K562 (cell line): ENCODE measurements at regions not wholly inside any gene's neighbourhood (a gene's known extent, or its start where the extent isn't known, plus 50 kb on each side); places are given as distances from the start of the nearest gene placed in this dataset.

Experiments used
- ATAC-seq: fragments of 200-7000 bp; cut with Tn5 transposase; 3 replicates; pipeline ENCODE4 v1.9.1; 2020; ENCODE audit warnings: moderate library complexity
- BruUV-seq: library from RNA; stranded (reverse); fragments of 400-500 nt; replicated peaks from 2 replicates; lab custom pipeline; 2021; lab: Mats Ljungman, UMichigan
- CTCF ChIA-PET: fragments of 300-600 bp; formaldehyde crosslinking; extraction: SDS; loops from one replicate; lab custom pipeline; 2021; ENCODE audit warnings: low intra/inter-chr PET ratio; lab: Yijun Ruan, JAX
- POLR2A ChIA-PET: fragments of 300-600, 350-650 bp; sonication (Branson Sonifier 250); formaldehyde crosslinking; extraction: SDS; loops from one replicate; lab custom pipeline; 2021; ENCODE audit warnings: antibody characterized with exemption, inconsistent platforms; lab: Yijun Ruan, JAX
- DNase-seq, 4 experiments: peaks; one replicate each; pipeline versions ENCODE4 v3.0.0 to v3.0.0-alpha.2; 2011 to 2018; ENCODE audit warnings: low spot score in 3 of 4, mixed read lengths in 3 of 4; ENCODE audit errors: extremely low read depth in 1 of 4
- FAIRE-seq: peaks from 2 replicates; lab custom pipeline; 2011; peaks lifted over from hg19 to GRCh38; lab: Jason Lieb, UNC
- H2AFZ ChIP-seq: 2 replicates; pipeline ENCODE4 v1.6.0; 2011; ENCODE audit warnings: low read depth, low read length, control low read depth, inconsistent platforms
- H3K27ac ChIP-seq: fragments of 200-600 bp; 3 replicates; pipeline ENCODE4 v1.8.0; 2011; ENCODE audit warnings: low read depth, mild to moderate bottlenecking, control low read depth, inconsistent platforms, low read length, moderate library complexity, mixed read lengths; ENCODE audit errors: extremely low read depth
- H3K27me3 ChIP-seq, 2 experiments: fragments of 300-600 bp in 1 of 2; 2 replicates in 1 of 2; 3 replicates in 1 of 2; pipeline versions ENCODE4 v1.6.0 to v1.8.0; 2011; ENCODE audit warnings: inconsistent platforms in 2 of 2, low read length in 2 of 2, mild to moderate bottlenecking in 1 of 2, mixed read lengths in 1 of 2, moderate library complexity in 1 of 2; ENCODE audit not compliant: control insufficient read depth in 2 of 2, insufficient read depth in 2 of 2
- H3K36me3 ChIP-seq: fragments of 300-600 bp; 3 replicates; pipeline ENCODE4 v1.8.0; 2011; ENCODE audit warnings: mild to moderate bottlenecking, low read length, inconsistent platforms; ENCODE audit not compliant: control insufficient read depth, insufficient read depth
- H3K4me1 ChIP-seq, 2 experiments: fragments of 200-600 bp in 1 of 2; replicated peaks in 1 of 2; 2 replicates in 1 of 2; 3 replicates in 1 of 2; pipeline versions ENCODE4 v1.5.1 to v1.8.0; 2011; ENCODE audit warnings: inconsistent platforms in 2 of 2, low read length in 2 of 2, mild to moderate bottlenecking in 1 of 2, mixed read lengths in 1 of 2, moderate library complexity in 1 of 2; ENCODE audit not compliant: control insufficient read depth in 2 of 2, insufficient read depth in 2 of 2
- H3K4me2 ChIP-seq: 2 replicates; pipeline ENCODE4 v1.6.1; 2011; ENCODE audit warnings: low read length, control low read depth, inconsistent platforms, mixed read lengths; ENCODE audit not compliant: insufficient read depth
- H3K4me3 ChIP-seq: fragments of 200-600 bp; sonication (generic), shearing (Covaris generic); 2 replicates; pipeline ENCODE4 v1.5.1; 2016; ENCODE audit warnings: control low read depth, inconsistent platforms
- H3K79me2 ChIP-seq: fragments of 200-600 bp; 3 replicates; pipeline ENCODE4 v1.8.0; 2011; ENCODE audit warnings: low read length, inconsistent platforms; ENCODE audit not compliant: control insufficient read depth, insufficient read depth
- H3K9ac ChIP-seq, 2 experiments: 2 replicates each; pipeline versions ENCODE4 v1.6.0 to v1.6.1; 2011; ENCODE audit warnings: low read depth in 2 of 2, low read length in 2 of 2, control low read depth in 1 of 2, inconsistent platforms in 1 of 2, mild to moderate bottlenecking in 1 of 2, mixed read lengths in 1 of 2; ENCODE audit not compliant: insufficient read depth in 1 of 2
- H3K9me1 ChIP-seq: one replicate; pipeline ENCODE4 v1.6.0; 2011; ENCODE audit warnings: inconsistent platforms, mild to moderate bottlenecking, low read length, moderate library complexity; ENCODE audit not compliant: control insufficient read depth, insufficient read depth
- H3K9me3 ChIP-seq: replicated peaks from 2 replicates; pipeline ENCODE4 v1.5.1; 2011; ENCODE audit warnings: low read depth, low read length, inconsistent platforms; ENCODE audit not compliant: control insufficient read depth, insufficient read depth
- H4K20me1 ChIP-seq: replicated peaks from 2 replicates; pipeline ENCODE4 v1.6.1; 2011; ENCODE audit warnings: low read length, inconsistent platforms, mixed read lengths; ENCODE audit not compliant: control insufficient read depth, insufficient read depth
- ARID1B ChIP-seq: fragments of 450-650 bp; IDR thresholded peaks from 2 replicates; pipeline ENCODE4 v1.6.1; 2016; ENCODE audit warnings: antibody characterized with exemption, mild to moderate bottlenecking, inconsistent platforms
- LEF1 ChIP-seq: fragments of 450-650 bp; IDR thresholded peaks from 2 replicates; pipeline ENCODE4 v1.6.1; 2016; ENCODE audit warnings: mild to moderate bottlenecking
- XRCC5 ChIP-seq: fragments of 200-400 bp; formaldehyde crosslinking; IDR thresholded peaks from 2 replicates; pipeline ENCODE4 v1.6.1; 2017; ENCODE audit warnings: low read depth, mild to moderate bottlenecking, low read length
- ZBTB11 ChIP-seq, 3 experiments: fragments of 200-800 bp in 1 of 3; fragments of 250-450 bp in 1 of 3; fragments of 450-650 bp in 1 of 3; sonication (Bioruptor Pico) in 1 of 3; sonication (Bioruptor generic) in 1 of 3; formaldehyde crosslinking in 1 of 3; IDR thresholded peaks; 2 replicates each; pipeline versions ENCODE4 v1.6.1 to v1.8.0; 2016 to 2022; ENCODE audit warnings: mild to moderate bottlenecking in 2 of 3, missing genetic modification characterization in 2 of 3, missing compliant biosample characterization in 1 of 3, moderate library complexity in 1 of 3
- ZKSCAN8 ChIP-seq: fragments of 200-800 bp; sonication (Bioruptor generic); IDR thresholded peaks from 2 replicates; pipeline ENCODE4 v1.6.1; 2016; ENCODE audit warnings: missing genetic modification characterization, missing compliant biosample characterization
- ZNF3 ChIP-seq: fragments of 250-450 bp; sonication (Bioruptor Pico); IDR thresholded peaks from 2 replicates; pipeline ENCODE4 v1.5.0; 2021; ENCODE audit warnings: mild to moderate bottlenecking, moderate library complexity
- ZNF324 ChIP-seq: fragments of 250-450 bp; sonication (Bioruptor Pico); IDR thresholded peaks from 2 replicates; pipeline ENCODE4 v1.4.0; 2020; ENCODE audit warnings: mild to moderate bottlenecking
- ZNF347 ChIP-seq: fragments of 450-650 bp; formaldehyde crosslinking; IDR thresholded peaks from 2 replicates; pipeline ENCODE4 v1.4.0; 2020; ENCODE audit warnings: low read depth, mild to moderate bottlenecking, moderate library complexity
- ZNF77 ChIP-seq: fragments of 250-450 bp; sonication (Bioruptor Pico); IDR thresholded peaks from 2 replicates; pipeline ENCODE4 v1.5.0; 2020
- WGBS: fragments of 100-300 bp; shearing (Covaris generic); methylation state at CpG from one replicate; pipeline ENCODE4 v1.1.6; 2016; ENCODE audit warnings: low coverage, mixed read lengths; ENCODE audit not compliant: insufficient coverage; ENCODE audit errors: missing lambda C conversion rate; 5-methylcytosine and 5-hydroxymethylcytosine counted together
- in situ Hi-C: fragments of 300-500 bp; cut with MboI; formaldehyde crosslinking; loops from 4 replicates; pipeline ENCODE4 v1.15.0; 2018; ENCODE audit warnings: inconsistent platforms, mixed read lengths
- intact Hi-C: fragments of 100-400 bp; cut with micrococcal nuclease; formaldehyde crosslinking; loops from 2 replicates; pipeline ENCODE4 v1.14.2; 2022

GRCh38 chr13:23969647-23970046 is 72.3 kb upstream of the C1QTNF9B start:
- POLR2A ChIA-PET, result no interaction called here
- no peak overlapping the region for H3K4me2 ChIP-seq
- H3K4me1 ChIP-seq, result no peaks in the 10 kb centered on the region; a peak in 1 of 5 replicates
- H3K9ac ChIP-seq, result no peak overlapping the region
- CTCF ChIA-PET, result no interaction called here
- H3K27me3 ChIP-seq, result 0 out of 5 replicates have a peak, but pooled peaks cover 0 to 4% of the 10 kb centered on the region in 2 experiments
- H3K4me3 ChIP-seq, result no peak overlapping the region
- in situ Hi-C loops, result no loop called here
- no peak overlapping the region for H3K27ac ChIP-seq
- DNase-seq (no peak), FAIRE-seq (no peak), ATAC-seq (no peak)
- H3K79me2 ChIP-seq, result no peaks in the 10 kb centered on the region
- no peaks in the 10 kb centered on the region for H3K9me3 ChIP-seq
- TF ChIP-seq ZKSCAN8 (CRISPR knock-in tag) (no peak), LEF1 (no peak), ZNF77 (no peak), ZBTB11 (CRISPR knock-in tag; IDR thresholded peaks at IDR 0.05) (no peak), ARID1B (no peak), ZNF347 (no peak), ZNF324 (CRISPR knock-in tag) (no peak), XRCC5 (no peak), ZNF3 (no peak)
- H2AFZ ChIP-seq, result no peak overlapping the region
- intact Hi-C loops, result no loop called here
- no peaks in the 10 kb centered on the region for H4K20me1 ChIP-seq
- BruUV-seq, result no TSS peak
- 0% methylated on average over 3 of the region's 4 CpGs for WGBS
- H3K36me3 ChIP-seq, result no peaks in the 10 kb centered on the region
- H3K9me1 ChIP-seq, result no peaks in the 10 kb centered on the region
